HCT116 (cell line): ENCODE measurements at regions not wholly inside any gene's neighbourhood (a gene's known extent, or its start where the extent isn't known, plus 50 kb on each side); places are given as distances from the start of the nearest gene placed in this dataset.

Source experiments
- ATAC-seq: fragments of 200-7000 bp; cut with Tn5 transposase; 2 replicates; pipeline ENCODE4 v1.9.1; 2020; ENCODE audit warnings: mild to moderate bottlenecking, moderate library complexity
- BruUV-seq: library from RNA; stranded (reverse); fragments of 400-500 nt; replicated peaks from 2 replicates; lab custom pipeline; 2021; lab: Mats Ljungman, UMichigan
- CTCF ChIA-PET: fragments of 300-600 bp; sonication (Branson Sonifier 250); formaldehyde crosslinking; loops from one replicate; lab custom pipeline; 2021; ENCODE audit warnings: antibody characterized with exemption; lab: Charles Lee
- POLR2A ChIA-PET: fragments of 300-600, 350-600 bp; sonication (Branson Sonifier 250); formaldehyde crosslinking; loops from one replicate; lab custom pipeline; 2021; ENCODE audit warnings: antibody characterized with exemption; lab: Charles Lee
- RAD21 ChIA-PET, 2 experiments: fragments of 300-600 bp; sonication (Branson Sonifier 250); formaldehyde crosslinking; loops; one replicate each; lab custom pipeline; 2023; ENCODE audit warnings: low total read pairs in 2 of 2; ENCODE audit not compliant: uncharacterized antibody in 2 of 2, unreplicated experiment in 2 of 2, low non-redundant PET in 1 of 2; lab: Charles Lee
- DNase-seq: peaks from one replicate; pipeline ENCODE4 v3.0.0-alpha.2; 2010; ENCODE audit warnings: low read depth, low spot score
- H2AFZ ChIP-seq: fragments of 200-600 bp; shearing (Covaris generic), sonication (generic); 2 replicates; pipeline ENCODE4 v1.6.1; 2017; ENCODE audit warnings: low read depth, mixed run types, mixed read lengths, antibody characterized with exemption, low read length; ENCODE audit not compliant: poor library complexity, severe bottlenecking
- H3K27ac ChIP-seq: 2 replicates; pipeline ENCODE4 v1.5.1; 2012; ENCODE audit warnings: low read depth, low read length
- H3K27me3 ChIP-seq: fragments of 200-600 bp; sonication (generic); 2 replicates; pipeline ENCODE4 v1.6.1; 2016; ENCODE audit warnings: mixed run types, low read length, mixed read lengths; ENCODE audit not compliant: insufficient read depth
- H3K36me3 ChIP-seq, 2 experiments: fragments of 200-500 bp in 1 of 2; fragments of 200-600 bp in 1 of 2; sonication (Bioruptor generic) in 1 of 2; sonication (generic) in 1 of 2; 2 replicates each; pipeline versions ENCODE4 v1.5.1 to v1.6.1; 2014 to 2016; ENCODE audit warnings: low read length in 2 of 2, inconsistent platforms in 1 of 2, mixed read lengths in 1 of 2, mixed run types in 1 of 2; ENCODE audit not compliant: insufficient read depth in 2 of 2, control insufficient read depth in 1 of 2
- H3K4me1 ChIP-seq, 2 experiments: fragments of 200-600 bp in 1 of 2; sonication (generic) in 1 of 2; 2 replicates each; pipeline versions ENCODE4 v1.5.1 to v1.6.1; 2012 to 2017; ENCODE audit warnings: low read length in 2 of 2, inconsistent platforms in 1 of 2, mild to moderate bottlenecking in 1 of 2, mixed read lengths in 1 of 2, mixed run types in 1 of 2, moderate library complexity in 1 of 2; ENCODE audit not compliant: insufficient read depth in 2 of 2, control insufficient read depth in 1 of 2
- H3K4me2 ChIP-seq: fragments of 200-600 bp; sonication (generic); 2 replicates; pipeline ENCODE4 v1.6.1; 2017; ENCODE audit warnings: mixed run types, low read length, mixed read lengths
- H3K4me3 ChIP-seq, 2 experiments: fragments of 200-600 bp in 1 of 2; sonication (generic) in 1 of 2; replicated peaks in 1 of 2; 2 replicates each; pipeline ENCODE4 v1.5.1; 2011 to 2016; ENCODE audit warnings: low read length in 2 of 2, control low read depth in 1 of 2, low read depth in 1 of 2, mild to moderate bottlenecking in 1 of 2, mixed read lengths in 1 of 2, mixed run types in 1 of 2
- H3K79me2 ChIP-seq: fragments of 200-600 bp; sonication (generic); 2 replicates; pipeline ENCODE4 v1.6.1; 2017; ENCODE audit warnings: mild to moderate bottlenecking, mixed run types, low read length, moderate library complexity, mixed read lengths; ENCODE audit not compliant: insufficient read depth
- H3K9ac ChIP-seq: fragments of 200-600 bp; sonication (generic); 2 replicates; pipeline ENCODE4 v1.6.1; 2016; ENCODE audit warnings: low read length, mixed read lengths
- H3K9me2 ChIP-seq: fragments of 200-600 bp; sonication (generic), shearing (Covaris generic); 2 replicates; pipeline ENCODE4 v1.6.1; 2017; ENCODE audit warnings: mixed run types, mild to moderate bottlenecking, moderate library complexity; ENCODE audit not compliant: insufficient read depth
- H3K9me3 ChIP-seq, 2 experiments: fragments of 200-500 bp in 1 of 2; fragments of 200-600 bp in 1 of 2; sonication (Bioruptor generic) in 1 of 2; sonication (generic) in 1 of 2; 2 replicates each; pipeline ENCODE4 v1.6.1; 2014 to 2017; ENCODE audit warnings: low read length in 2 of 2, mixed read lengths in 2 of 2, inconsistent platforms in 1 of 2, low read depth in 1 of 2, mild to moderate bottlenecking in 1 of 2, mixed run types in 1 of 2, moderate library complexity in 1 of 2; ENCODE audit not compliant: control insufficient read depth in 1 of 2, insufficient read depth in 1 of 2
- H4K20me1 ChIP-seq: fragments of 200-600 bp; sonication (generic), shearing (Covaris generic); 2 replicates; pipeline ENCODE4 v1.6.1; 2017; ENCODE audit warnings: mixed run types, mild to moderate bottlenecking, moderate library complexity; ENCODE audit not compliant: insufficient read depth
- CEBPB ChIP-seq: IDR thresholded peaks from 2 replicates; pipeline ENCODE4 v1.6.1; 2012; ENCODE audit warnings: low read depth
- EZH2 ChIP-seq: fragments of 200-600 bp; sonication (generic); IDR thresholded peaks from 2 replicates; pipeline ENCODE4 v1.6.1; 2017; ENCODE audit warnings: antibody characterized with exemption, mixed run types
- REST ChIP-seq: IDR thresholded peaks from 2 replicates; pipeline ENCODE4 v1.6.1; 2012; ENCODE audit warnings: low read depth
- SIN3A ChIP-seq: IDR thresholded peaks from 2 replicates; pipeline ENCODE4 v1.6.1; 2012; ENCODE audit warnings: low read depth
- TCF7L2 ChIP-seq: IDR thresholded peaks from 2 replicates; pipeline ENCODE4 v1.7.0; 2011; ENCODE audit warnings: borderline replicate concordance, inconsistent platforms; ENCODE audit not compliant: insufficient read depth, insufficient read length; ENCODE audit errors: extremely low read depth
- intact Hi-C: fragments of 100-400 bp; cut with micrococcal nuclease; formaldehyde crosslinking; loops from 2 replicates; pipeline ENCODE4 v1.10.0; 2022
- TF ChIP-seq, protein P1 (sequence below): IDR thresholded peaks from 2 replicates; pipeline ENCODE4 v1.6.1; 2012

GRCh38 chr20:29419378-29419777 is 1838.1 kb upstream of the DEFB115 start:
- Histone ChIP-seq H3K9me3 (no peaks in the 10 kb centered on the region), H3K27ac (no peak overlapping the region), H2AFZ (no peak overlapping the region), H3K4me3 (no peak overlapping the region), H3K36me3 (no peaks in the 10 kb centered on the region), H3K79me2 (no peaks in the 10 kb centered on the region), H3K9me2 (no peaks in the 10 kb centered on the region), H3K4me1 (no peaks in the 10 kb centered on the region), H3K27me3 (no peaks in the 10 kb centered on the region; the same call in 1 of the 2 replicates), H3K4me2 (no peak overlapping the region), H3K9ac (no peak overlapping the region), H4K20me1 (no peaks in the 10 kb centered on the region)
- intact Hi-C loops: no loop called here
- BruUV-seq: no TSS peak
- POLR2A ChIA-PET: no interaction called here
- TF ChIP-seq TCF7L2: no peak
- no peak for TF ChIP-seq SIN3A
- no peak for TF ChIP-seq CEBPB
- TF ChIP-seq REST: no peak
- no peak for TF ChIP-seq EZH2
- TF ChIP-seq, protein P1, sequence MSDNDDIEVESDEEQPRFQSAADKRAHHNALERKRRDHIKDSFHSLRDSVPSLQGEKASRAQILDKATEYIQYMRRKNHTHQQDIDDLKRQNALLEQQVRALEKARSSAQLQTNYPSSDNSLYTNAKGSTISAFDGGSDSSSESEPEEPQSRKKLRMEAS: no peak
- CTCF ChIA-PET: no interaction called here
- RAD21 ChIA-PET: no interaction called here
- ATAC-seq: no peak
- DNase-seq: no peak
